Stimulated activated memory B cell treated with anti-CD40 and anti-IgM and Interleukin-4, amounts not matched to agents 10 μg/mL and 1 μg/mL and 100 μg/mL, for 72 hours (primary cell): ENCODE measurements at regions not wholly inside any gene's neighbourhood (a gene's known extent, or its start where the extent isn't known, plus 50 kb on each side); places are given as distances from the start of the nearest gene placed in this dataset.
"Not testable (repeated sequence)": the region's sequence is repeated elsewhere in the genome, so short reads cannot be mapped to it uniquely, and the experiment has no call there.

Source experiments
- ATAC-seq: fragments of 150-1000 bp; cut with Tn5 transposase; 2 replicates; pipeline ENCODE4 v1.10.0; 2021
- H3K27ac Mint-ChIP-seq: one replicate; pipeline ENCODE4 v1.8.0; 2022; ENCODE audit warnings: mild to moderate bottlenecking, mixed read lengths
- H3K27me3 Mint-ChIP-seq: one replicate; pipeline ENCODE4 v1.8.0; 2022; ENCODE audit warnings: mixed read lengths
- H3K36me3 Mint-ChIP-seq: one replicate; pipeline ENCODE4 v1.8.0; 2022; ENCODE audit warnings: mixed read lengths
- H3K4me1 Mint-ChIP-seq: one replicate; pipeline ENCODE4 v1.8.0; 2022; ENCODE audit warnings: mixed read lengths
- H3K4me3 Mint-ChIP-seq: one replicate; pipeline ENCODE4 v1.8.0; 2022; ENCODE audit warnings: mild to moderate bottlenecking, moderate library complexity, mixed read lengths
- H3K9me3 Mint-ChIP-seq: one replicate; pipeline ENCODE4 v1.8.0; 2022; ENCODE audit warnings: mixed read lengths

DNA sequence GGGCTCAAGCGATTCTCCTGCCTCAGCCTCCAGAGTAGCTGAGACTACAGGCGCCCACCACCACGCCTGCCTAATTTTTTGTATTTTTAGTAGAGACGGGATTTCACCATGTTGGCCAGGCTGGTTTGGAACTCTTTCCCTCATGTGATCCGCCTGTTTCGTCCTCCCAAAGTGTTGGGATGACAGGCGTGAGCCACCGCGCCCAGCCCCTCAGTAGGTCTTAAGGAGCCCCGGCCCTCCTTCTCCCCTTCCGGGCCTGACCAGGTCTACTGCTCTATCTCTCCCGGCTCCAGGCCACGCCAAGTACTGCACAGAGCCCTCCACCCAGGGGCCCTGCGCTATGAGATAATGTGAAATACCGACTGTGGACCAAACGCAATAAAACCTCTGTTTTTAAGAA is 785.5 kb downstream of the FOXD4L5 start:
- not testable (repeated sequence) for H3K36me3 Mint-ChIP-seq, H3K4me1 Mint-ChIP-seq, ATAC-seq, H3K9me3 Mint-ChIP-seq, H3K27ac Mint-ChIP-seq, H3K4me3 Mint-ChIP-seq
- H3K27me3 Mint-ChIP-seq = peaks cover 24% of the 10 kb centered on the region

- not testable (repeated sequence) for ATAC-seq, H3K4me1 Mint-ChIP-seq, H3K36me3 Mint-ChIP-seq, H3K4me3 Mint-ChIP-seq, H3K9me3 Mint-ChIP-seq, H3K27ac Mint-ChIP-seq
- peaks cover 32% of the 10 kb centered on the region for H3K27me3 Mint-ChIP-seq
Observed at GRCh38 chr9:64498409-64498808, 786.6 kb downstream of the FOXD4L5 start.

- not testable (repeated sequence) for H3K27me3 Mint-ChIP-seq
Observed at GRCh38 chr9:64488544-64488943, 796.5 kb downstream of the FOXD4L5 start.

DNA sequence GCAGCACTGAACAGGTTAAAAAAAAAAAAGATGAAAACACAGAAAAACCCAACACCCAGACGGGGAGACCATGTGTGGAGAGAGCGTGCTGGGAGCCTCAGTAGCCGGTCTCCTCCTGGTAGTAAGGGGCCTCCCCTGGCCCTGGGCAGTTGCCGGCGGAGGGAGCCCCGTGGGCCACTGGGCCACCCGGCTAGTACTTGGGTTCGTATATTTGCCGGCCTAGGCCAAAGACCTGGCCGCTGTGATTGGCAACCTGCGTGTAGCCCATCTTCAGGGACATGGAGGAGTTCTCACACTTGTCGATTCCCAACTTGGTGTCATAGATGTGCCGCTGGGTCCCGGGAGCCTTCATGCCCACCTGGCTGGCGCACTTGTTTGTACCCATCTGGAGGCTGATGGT is 798.9 kb downstream of the FOXD4L5 start:
- not testable (repeated sequence) for H3K36me3 Mint-ChIP-seq, H3K9me3 Mint-ChIP-seq, H3K4me3 Mint-ChIP-seq, H3K27ac Mint-ChIP-seq, H3K4me1 Mint-ChIP-seq, ATAC-seq
- H3K27me3 Mint-ChIP-seq = peaks cover 10% of the 10 kb centered on the region

More at GRCh38 chr9:64488544-64488943, 796.5 kb downstream of the FOXD4L5 start:
- ATAC-seq, H3K36me3 Mint-ChIP-seq, H3K9me3 Mint-ChIP-seq, H3K27ac Mint-ChIP-seq, H3K4me3 Mint-ChIP-seq, H3K4me1 Mint-ChIP-seq: not testable (repeated sequence)

GRCh38 chr9:64479095-64479494 is 805.9 kb downstream of the FOXD4L5 start:
- peaks cover 18% of the 10 kb centered on the region for H3K27me3 Mint-ChIP-seq
- not testable (repeated sequence) for H3K36me3 Mint-ChIP-seq, H3K27ac Mint-ChIP-seq, ATAC-seq, H3K4me1 Mint-ChIP-seq, H3K9me3 Mint-ChIP-seq, H3K4me3 Mint-ChIP-seq

- not testable (repeated sequence) for H3K27ac Mint-ChIP-seq, H3K4me3 Mint-ChIP-seq, H3K27me3 Mint-ChIP-seq, H3K36me3 Mint-ChIP-seq, H3K4me1 Mint-ChIP-seq, ATAC-seq, H3K9me3 Mint-ChIP-seq
Observed at GRCh38 chr9:64468943-64469342, 816.1 kb downstream of the FOXD4L5 start.

GRCh38 chr9:64466052-64466599 is 818.9 kb downstream of the FOXD4L5 start:
- H3K36me3 Mint-ChIP-seq, H3K27ac Mint-ChIP-seq, H3K9me3 Mint-ChIP-seq, H3K4me1 Mint-ChIP-seq, H3K27me3 Mint-ChIP-seq, ATAC-seq, H3K4me3 Mint-ChIP-seq: not testable (repeated sequence)

- ATAC-seq, H3K27me3 Mint-ChIP-seq, H3K27ac Mint-ChIP-seq, H3K4me1 Mint-ChIP-seq, H3K9me3 Mint-ChIP-seq, H3K4me3 Mint-ChIP-seq, H3K36me3 Mint-ChIP-seq: not testable (repeated sequence)
Observed at GRCh38 chr9:64461885-64462284, 823.1 kb downstream of the FOXD4L5 start.

DNA sequence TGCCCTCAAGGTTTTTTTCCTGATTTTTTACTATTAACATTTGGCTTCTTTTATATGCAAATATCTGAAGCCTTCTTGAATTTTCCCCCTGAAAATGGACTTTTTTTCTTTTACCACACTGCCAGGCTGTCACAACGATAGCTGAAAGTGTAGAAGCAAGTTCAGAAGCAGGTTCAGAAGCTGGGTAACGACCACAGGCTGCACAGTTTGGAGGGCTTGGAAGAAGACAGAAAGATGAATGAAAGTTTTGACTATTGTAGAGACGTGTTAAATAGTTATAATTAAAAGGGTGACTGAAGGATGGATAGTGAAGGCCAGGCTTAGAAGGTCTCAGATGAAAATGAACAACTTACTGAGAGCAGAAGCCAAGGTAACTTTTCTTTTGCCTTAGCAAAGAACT is 826.4 kb downstream of the FOXD4L5 start:
- H3K9me3 Mint-ChIP-seq, H3K27ac Mint-ChIP-seq, H3K4me3 Mint-ChIP-seq, H3K36me3 Mint-ChIP-seq, H3K4me1 Mint-ChIP-seq, H3K27me3 Mint-ChIP-seq, ATAC-seq: not testable (repeated sequence)

- not testable (repeated sequence) for H3K9me3 Mint-ChIP-seq, H3K4me3 Mint-ChIP-seq, H3K36me3 Mint-ChIP-seq, H3K4me1 Mint-ChIP-seq, ATAC-seq, H3K27me3 Mint-ChIP-seq, H3K27ac Mint-ChIP-seq
Observed at GRCh38 chr9:64455107-64455648, 829.8 kb downstream of the FOXD4L5 start.

- H3K27me3 Mint-ChIP-seq, H3K9me3 Mint-ChIP-seq, H3K36me3 Mint-ChIP-seq, H3K4me1 Mint-ChIP-seq, H3K27ac Mint-ChIP-seq, H3K4me3 Mint-ChIP-seq: not testable (repeated sequence)
- ATAC-seq = peak; percentile 31
Observed at GRCh38 chr9:64452134-64452533, 832.9 kb downstream of the FOXD4L5 start.

DNA sequence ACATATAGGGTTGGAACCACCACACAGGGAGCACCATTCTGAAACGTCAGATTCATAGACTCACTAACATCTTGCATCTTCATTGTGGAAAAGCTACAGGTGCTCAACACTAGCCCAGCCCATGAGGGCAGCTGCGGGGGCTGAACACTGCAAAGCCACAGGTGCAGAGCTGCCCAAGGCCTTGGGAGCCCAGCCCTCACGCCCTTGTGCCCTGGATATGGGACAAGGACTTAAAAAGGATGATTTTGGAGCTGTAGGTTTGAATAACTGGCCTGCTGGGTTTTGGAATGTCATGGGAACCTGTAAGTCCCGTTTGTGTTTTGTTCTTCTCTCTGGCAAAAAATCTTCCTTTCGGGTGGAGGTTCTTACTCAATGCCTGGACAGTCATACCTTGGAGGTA is 834.4 kb downstream of the FOXD4L5 start:
- H3K27me3 Mint-ChIP-seq, H3K4me1 Mint-ChIP-seq: not testable (repeated sequence)

GRCh38 chr9:64449025-64449424 is 836.0 kb downstream of the FOXD4L5 start:
- H3K4me1 Mint-ChIP-seq, H3K27ac Mint-ChIP-seq, ATAC-seq, H3K27me3 Mint-ChIP-seq, H3K9me3 Mint-ChIP-seq, H3K4me3 Mint-ChIP-seq, H3K36me3 Mint-ChIP-seq: not testable (repeated sequence)

More for the DNA sequence above, 834.4 kb downstream of the FOXD4L5 start:
- H3K9me3 Mint-ChIP-seq, ATAC-seq, H3K36me3 Mint-ChIP-seq, H3K4me3 Mint-ChIP-seq, H3K27ac Mint-ChIP-seq: not testable (repeated sequence)

GRCh38 chr9:64444909-64445525 is 840.0 kb downstream of the FOXD4L5 start:
- not testable (repeated sequence) for H3K27me3 Mint-ChIP-seq, ATAC-seq, H3K9me3 Mint-ChIP-seq, H3K27ac Mint-ChIP-seq, H3K36me3 Mint-ChIP-seq, H3K4me1 Mint-ChIP-seq, H3K4me3 Mint-ChIP-seq

- not testable (repeated sequence) for H3K4me3 Mint-ChIP-seq, H3K4me1 Mint-ChIP-seq, H3K36me3 Mint-ChIP-seq, H3K9me3 Mint-ChIP-seq, ATAC-seq, H3K27me3 Mint-ChIP-seq, H3K27ac Mint-ChIP-seq
Observed at GRCh38 chr9:64439747-64440146, 845.3 kb downstream of the FOXD4L5 start.
